ENCODE measurements at regions not wholly inside any gene's neighbourhood (a gene's known extent, or its start where the extent isn't known, plus 50 kb on each side); places are given as distances from the start of the nearest gene placed in this dataset.

DNA sequence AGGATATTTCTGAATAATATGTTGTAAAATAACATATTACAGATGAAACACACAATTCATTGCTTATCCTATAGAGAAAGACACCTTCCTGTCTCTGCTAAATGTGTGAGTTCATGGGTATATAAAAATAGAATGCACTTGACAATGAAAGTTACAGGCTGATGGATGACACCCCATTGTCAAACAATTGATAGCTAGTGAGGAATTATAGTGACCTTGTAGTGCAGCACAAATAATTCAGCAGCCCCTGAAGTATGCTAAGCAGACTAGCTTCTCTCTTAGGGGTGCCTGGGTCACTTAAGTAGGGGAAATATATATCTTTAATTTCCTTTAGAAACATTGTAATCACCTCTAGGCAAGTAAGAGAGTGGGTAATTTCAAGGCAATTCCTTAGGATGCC, 826.2 kb downstream of the CDH8 start:
- no peak for TF ChIP-seq EZH2phosphoT487 (IDR thresholded peaks at IDR 0.05; ENCODE audit: low read depth, severe bottlenecking, unreplicated experiment)
- no peak for TF ChIP-seq CTCF (IDR thresholded peaks at IDR 0.05; ENCODE audit: poor library complexity)
- TF ChIP-seq EZH2 (IDR thresholded peaks at IDR 0.05; ENCODE audit: borderline replicate concordance): no peak

Measured in hepatocyte (in vitro differentiated cells).